Mammary epithelial cell (primary cell): ENCODE measurements at regions not wholly inside any gene's neighbourhood (a gene's known extent, or its start where the extent isn't known, plus 50 kb on each side); places are given as distances from the start of the nearest gene placed in this dataset.

Experiments
- CTCF ChIP-seq, 2 donors: IDR thresholded peaks in 1 of 2; conservative IDR thresholded peaks in 1 of 2; 2 replicates each; pipeline ENCODE4 v1.5.1; 2011 to 2012; ENCODE audit warnings: inconsistent platforms in 2 of 2, low read length in 2 of 2, mild to moderate bottlenecking in 2 of 2, control low read depth in 1 of 2, low read depth in 1 of 2; ENCODE audit not compliant: insufficient read depth in 1 of 2; ENCODE audit errors: extremely low read depth in 1 of 2
- EZH2 ChIP-seq: IDR thresholded peaks from 2 replicates; pipeline ENCODE4 v1.6.1; 2012; ENCODE audit warnings: low read length, inconsistent platforms, borderline replicate concordance

- TF ChIP-seq CTCF (conservative IDR thresholded peaks at IDR 0.05 in 1 of 2, IDR thresholded peaks at IDR 0.05 in 1 of 2; ENCODE audit: extremely low read depth in 1 of 2, insufficient read depth in 1 of 2, low read depth in 1 of 2, low read length in 2 of 2) (no peak), EZH2 (no peak)
Observed at GRCh38 chr6:28764014-28764723, 159.6 kb downstream of the TRIM27 start.
